GM19372 (cell line): ENCODE measurements at regions not wholly inside any gene's neighbourhood (a gene's known extent, or its start where the extent isn't known, plus 50 kb on each side); places are given as distances from the start of the nearest gene placed in this dataset.
"Not testable (repeated sequence)": the region's sequence is repeated elsewhere in the genome, so short reads cannot be mapped to it uniquely, and the experiment has no call there.

Source experiments
- ATAC-seq: cut with Tn5 transposase; IDR thresholded peaks from one replicate; pipeline ENCODE4 v1.9.1; 2021; ENCODE audit warnings: mild to moderate bottlenecking, low read depth, moderate library complexity; ENCODE audit not compliant: unreplicated experiment

DNA sequence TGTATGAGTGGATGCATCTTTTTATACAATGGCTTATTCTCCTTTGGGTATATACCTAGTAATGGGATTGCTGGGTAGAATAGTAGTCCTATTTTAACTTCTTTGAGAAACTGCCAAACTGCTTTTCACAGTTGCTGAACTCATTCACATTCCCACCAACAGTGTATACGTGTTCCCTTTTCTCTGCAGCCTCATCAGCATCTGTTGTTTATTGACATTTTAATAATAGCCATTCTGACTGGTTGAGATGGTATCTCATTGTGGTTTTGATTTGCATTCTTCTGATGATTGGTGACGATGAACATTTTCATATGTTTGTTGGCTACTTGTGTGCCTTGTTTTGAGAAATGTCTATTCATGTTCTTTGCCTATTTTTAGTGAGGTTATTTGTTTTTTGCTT, 687.0 kb upstream of the EPHA5 start:
- ATAC-seq, result no peak

DNA sequence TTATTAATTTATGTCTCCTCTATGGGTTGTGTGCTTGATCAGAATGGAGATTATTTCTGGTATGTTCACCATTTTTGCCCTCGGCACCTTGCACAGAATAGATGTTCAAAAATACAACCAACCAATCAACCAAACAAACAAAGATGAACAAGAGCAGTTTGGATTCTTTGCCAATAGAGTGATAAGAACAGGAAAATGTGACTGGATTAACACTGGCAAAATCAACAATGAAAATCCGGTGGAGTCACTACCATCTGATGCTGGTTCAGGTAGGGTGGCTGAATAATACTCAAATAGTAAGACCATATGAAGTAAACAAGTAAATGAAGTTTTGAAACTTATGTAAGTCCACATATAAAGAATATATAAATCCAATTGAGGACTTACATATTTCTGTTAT, 685.0 kb upstream of the EPHA5 start:
- ATAC-seq, result no peak

DNA sequence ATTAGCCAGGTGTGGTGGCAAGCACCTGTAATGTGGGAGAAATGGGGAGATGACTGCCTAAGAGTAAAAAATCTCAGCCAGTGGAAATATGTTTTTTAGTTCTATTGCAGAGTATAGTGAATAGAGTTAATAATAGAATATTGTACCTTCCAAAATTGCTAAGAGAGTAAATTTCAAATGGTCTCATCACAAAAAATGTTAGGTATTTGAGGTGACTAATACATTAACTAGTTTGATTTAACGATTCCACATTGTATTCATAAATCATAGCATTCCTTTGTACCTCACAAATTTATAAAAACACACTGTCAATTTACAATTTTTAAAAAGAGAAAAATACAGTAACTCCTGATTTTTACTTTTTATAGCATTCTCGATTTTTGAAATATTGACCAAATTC, 681.5 kb upstream of the EPHA5 start:
- no peak for ATAC-seq

DNA sequence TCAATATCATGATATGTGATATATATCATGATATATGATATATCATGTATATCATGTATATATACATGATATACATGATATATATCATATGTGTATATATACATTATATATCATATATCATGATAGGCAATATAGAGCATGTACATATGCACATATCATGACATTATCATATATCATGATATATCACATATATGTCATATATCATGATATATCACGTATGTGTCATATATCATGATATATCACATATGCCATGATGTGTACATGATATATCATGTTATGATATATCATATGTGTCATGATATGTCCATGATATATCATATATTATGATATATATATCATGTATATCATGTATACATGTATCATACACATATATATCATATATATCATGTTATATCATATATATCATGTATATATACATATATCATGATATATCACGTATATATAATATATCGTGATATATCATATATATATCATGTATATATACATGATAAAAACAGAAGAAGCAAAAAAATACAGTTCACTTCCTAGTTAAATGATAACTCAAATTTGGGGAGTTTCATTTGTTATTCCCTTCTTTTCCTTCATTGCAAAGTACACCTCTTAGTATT, 670.1 kb upstream of the EPHA5 start:
- no peak for ATAC-seq

DNA sequence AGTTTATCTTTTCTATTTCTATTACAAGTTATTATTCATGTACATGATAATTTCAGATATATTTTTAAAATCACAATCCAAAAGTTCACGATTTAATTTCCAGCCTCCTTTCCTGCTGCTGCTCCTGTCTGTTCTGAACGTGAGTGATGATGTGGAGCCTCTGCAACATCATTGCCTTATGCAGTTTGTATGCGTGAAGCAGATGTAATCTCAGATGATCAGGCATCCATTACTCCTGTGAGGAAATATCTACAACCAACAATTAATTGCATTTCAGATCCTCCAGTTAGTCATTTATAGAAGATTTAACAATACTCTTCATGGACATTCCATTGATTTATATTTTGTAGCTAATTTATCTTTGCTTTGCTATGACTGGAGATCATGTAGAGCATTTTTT, 668.7 kb upstream of the EPHA5 start:
- no peak for ATAC-seq

DNA sequence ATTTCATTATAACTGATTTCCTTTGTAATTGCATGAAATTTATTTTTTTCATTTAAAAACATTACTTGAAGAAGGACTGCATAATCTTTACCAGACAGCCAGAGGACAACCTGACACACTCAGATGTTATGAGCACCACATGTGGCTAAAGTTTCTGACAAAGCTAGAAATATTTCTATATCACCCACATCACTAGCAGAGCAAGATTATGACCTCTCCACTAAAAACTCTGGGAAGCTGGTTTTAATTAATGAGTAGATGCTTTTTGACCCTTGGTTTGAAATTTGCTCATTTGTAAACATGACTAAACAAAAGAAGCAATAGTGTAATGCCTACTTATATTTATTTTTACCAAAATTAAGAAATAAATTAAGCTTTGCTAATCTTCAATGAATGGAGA, 661.5 kb upstream of the EPHA5 start:
- ATAC-seq, result no peak

DNA sequence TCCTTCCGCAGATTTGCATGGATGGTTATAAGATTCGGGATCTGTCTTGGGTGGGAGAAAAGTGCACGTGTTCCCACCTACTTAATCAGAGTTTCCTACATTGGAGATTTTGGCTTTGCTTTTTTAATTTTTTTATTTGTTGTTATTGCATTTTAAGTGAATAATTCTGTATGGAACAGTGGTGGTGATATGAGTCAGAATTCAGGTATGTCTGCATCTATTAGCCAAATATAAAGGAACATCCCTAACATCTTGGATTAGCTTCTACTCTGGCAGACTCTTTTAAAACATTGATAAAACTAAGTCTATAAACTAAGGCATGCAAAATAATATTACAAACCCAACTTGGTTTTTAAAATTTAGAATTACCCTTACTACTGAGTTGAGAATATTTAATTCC, 659.8 kb upstream of the EPHA5 start:
- no peak for ATAC-seq

DNA sequence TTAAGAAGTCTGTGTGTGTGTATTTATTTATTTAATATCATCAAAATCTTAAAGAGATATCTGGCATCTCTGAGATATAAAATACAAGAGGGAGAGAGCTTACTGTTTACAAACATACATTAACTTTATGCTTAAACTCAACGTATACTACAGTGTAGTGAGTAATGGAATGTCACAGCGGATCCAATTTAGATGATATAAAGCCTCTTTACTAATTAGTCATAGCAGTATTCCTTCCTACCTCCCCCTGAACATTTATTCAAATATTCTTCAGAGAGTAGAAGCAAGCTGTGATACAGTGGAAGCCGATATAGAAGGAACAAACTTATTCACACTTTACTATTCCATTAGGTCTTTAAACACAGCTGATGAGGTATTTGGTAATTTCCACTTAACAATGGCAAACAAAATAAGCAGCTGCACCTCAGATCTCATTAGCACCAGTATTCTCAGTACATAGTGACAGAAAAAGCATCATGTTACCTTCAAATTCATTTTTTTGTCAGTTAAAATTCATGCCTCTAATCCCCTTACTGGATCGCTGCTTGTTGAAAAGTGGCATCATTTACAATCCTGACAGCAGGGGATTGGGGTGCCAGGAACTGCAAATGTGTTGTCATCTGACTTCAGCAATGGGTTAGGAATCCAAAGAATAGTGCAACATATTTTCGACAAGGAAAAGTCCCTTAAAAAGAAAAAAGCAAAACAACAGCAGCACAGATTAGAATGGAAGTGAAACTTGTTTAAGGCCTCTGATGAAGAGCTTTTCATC, 658.7 kb upstream of the EPHA5 start:
- ATAC-seq, result no peak

DNA sequence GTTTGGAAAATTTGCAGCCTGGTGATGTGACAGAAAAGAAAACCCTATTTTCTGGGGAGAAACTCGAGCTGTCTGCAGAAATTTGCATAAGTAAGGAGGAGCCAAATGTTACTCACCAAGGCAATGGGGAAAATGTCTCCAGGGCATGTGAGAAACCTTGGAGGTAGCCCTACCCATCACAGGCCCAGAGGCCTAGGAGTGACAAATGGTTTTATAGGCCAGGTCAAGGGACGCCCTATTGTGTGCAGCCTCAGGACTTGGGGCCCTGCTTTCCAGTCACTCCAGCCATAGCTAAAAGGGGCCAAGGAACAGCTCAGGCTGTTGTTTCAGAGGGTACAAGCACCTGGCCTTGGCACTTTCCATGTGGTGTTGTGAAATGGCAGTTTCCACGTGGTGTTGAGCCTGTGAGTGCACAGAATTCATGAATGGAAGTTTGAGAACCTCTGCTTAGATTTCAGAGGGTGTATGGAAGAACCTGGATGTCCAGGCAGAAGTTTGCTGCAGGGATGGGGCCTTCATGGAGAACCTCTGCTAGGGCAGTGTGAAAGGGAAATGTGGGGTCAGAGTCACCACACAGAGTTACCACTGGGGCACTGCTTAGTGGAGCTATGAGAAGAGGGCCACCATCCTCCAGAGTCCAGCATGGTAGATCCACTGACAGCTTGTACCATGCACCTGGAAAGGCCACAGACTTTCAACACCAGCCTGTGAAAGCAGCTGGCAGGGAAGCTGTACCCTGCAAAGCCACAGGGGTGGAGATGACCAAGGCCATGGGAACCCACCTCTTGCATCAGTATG, 637.6 kb upstream of the EPHA5 start:
- ATAC-seq, result no peak

DNA sequence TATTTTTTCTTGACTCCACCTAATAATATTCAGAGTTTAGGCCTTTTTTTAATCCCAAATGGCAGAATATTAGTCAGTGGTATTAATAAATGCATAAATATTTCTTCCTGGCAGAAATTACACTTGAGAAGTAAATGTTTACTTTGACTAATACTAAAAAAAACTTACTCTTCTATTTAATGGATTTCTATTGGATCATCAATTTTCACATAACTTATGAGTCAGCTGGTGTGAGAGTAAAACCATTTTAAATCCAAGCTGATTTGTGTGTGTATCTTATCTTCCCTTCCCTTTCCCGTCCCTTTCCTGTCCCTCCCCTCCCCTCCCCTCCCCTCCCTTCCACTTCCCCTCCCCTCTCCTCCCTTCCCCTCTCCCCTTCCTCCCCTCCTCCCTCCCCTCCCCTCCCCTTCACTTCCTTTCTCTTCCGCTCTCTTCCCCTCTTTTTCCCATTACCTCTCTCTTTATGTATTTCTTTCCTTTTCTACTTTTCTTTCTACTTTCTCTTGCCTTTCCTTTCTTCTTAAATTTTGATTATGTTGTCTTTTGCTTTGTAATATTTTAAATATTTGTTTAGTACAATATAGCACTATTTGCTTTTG, 630.1 kb upstream of the EPHA5 start:
- ATAC-seq, result no peak

DNA sequence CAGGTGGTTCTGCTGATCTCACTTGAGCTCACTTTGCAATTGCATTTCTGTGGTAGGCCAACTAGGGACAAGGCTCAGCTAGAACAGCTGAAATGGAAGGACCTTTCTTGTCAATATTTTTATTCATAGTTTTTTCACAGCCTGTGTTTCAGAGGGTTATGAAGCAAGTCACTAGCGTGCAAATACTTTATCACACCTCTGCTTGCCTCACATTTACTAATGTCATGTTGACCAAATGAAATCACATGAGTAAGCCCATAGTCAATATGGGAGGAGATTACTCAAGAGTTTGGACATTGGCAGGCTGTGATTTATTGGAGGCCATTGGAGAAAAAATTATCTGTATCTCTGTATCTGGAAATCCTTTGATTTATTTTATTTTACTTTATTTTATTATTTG, 628.3 kb upstream of the EPHA5 start:
- ATAC-seq, result no peak

DNA sequence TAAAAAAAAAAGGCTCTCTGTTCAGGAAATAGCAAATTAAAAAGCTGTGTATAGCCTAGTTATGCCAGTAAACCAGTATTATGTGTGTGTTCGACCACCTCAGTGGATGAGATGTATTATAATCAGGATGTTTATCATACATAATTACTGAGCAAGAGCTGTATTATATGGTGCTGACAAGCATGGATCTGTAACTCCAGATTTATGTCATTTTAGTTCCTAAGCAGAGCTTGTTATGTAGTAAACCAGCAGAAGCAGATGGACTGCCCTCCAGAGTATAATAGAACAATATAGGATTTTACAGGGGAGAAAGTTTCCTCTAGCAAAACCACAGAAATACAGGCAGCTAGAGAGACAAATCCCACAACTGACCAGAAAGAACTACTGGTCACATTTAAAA, 627.4 kb upstream of the EPHA5 start:
- ATAC-seq, result no peak

DNA sequence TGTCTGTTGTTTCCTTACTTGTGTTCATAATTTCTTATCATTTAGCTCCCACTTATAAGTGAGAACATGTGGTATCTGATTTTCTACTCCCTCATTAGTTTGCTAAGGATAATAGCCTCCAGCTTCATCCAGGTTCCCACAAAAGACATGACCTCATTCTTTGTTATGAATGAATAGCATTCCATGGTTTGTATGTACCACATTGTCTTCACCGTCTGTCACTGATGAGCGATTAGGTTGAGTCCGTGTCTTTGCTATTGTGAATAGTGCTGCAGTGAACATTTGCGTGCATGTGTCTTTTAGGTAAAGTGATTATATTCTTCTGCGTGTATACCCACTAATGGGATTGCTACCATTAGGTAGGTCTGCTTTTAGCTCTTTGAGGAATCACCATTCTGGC, 624.3 kb upstream of the EPHA5 start:
- no peak for ATAC-seq

DNA sequence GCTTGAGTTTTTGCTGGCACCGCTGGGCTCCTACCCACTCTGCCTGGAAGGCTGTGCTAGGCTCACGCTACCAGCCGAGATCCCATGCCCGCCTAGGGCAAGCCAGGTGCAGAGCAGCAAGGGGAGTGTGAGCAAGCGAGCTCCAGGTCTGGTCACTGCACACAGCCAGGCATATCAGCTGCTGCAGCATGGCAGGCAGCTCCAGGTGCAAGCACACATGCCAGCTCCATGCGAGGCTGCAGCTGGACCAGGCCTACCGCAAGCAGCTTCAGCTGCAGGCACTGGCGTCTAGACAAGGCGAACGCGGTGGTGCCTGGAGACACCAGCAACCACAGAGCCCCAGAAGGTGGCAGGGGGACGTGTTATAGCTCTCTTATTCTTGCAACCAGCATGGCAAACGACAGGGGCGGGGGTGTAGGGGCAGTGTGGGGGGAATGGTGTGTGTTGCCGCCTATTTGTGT, 614.7 kb upstream of the EPHA5 start:
- no peak for ATAC-seq

DNA sequence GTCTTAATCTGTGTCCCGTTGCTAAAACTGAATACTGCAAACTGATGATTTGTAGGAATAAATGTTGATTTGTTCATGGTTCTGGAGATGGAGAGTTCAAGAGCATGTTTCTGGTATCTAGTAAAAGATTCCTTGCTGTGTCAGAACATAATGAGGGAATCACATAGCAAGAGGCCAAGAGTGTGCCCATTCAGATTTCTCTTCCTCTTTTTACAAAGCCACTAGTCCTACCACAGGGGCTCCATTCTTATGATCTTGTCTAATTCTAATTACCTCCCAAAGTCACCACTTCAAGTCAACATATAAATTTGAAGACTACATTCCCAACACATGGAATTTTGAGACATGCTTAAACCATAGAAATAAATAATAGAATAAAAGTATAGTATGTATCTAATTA, 608.8 kb upstream of the EPHA5 start:
- ATAC-seq, result no peak

DNA sequence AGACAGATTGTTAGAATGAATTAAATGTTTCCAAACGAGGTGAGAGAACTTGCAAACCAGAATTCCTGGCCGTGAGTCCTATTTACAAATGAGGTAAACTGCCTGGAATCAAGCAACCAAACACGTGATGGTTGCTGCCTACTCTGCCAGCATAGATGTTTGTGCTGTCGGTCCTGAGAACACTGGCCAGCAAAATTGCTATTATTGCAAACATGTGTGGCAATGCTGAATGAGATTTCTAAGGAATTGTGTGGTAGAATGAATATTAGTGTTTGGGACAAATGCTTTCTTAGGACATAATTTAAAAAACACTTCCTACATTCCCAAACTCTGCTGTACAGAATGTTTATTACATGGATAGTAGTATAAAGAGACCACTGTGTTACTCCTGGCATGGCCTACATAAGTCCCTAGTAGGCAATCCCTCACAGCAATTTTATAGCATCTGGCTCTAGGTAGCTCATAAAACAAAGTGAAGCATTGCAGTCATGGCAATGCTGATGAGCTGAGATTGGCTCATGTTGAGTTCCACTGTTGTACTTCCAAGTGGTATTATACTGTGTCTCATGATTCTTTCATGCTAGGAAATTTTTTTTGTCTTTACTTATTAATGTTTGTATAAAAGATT, 605.2 kb upstream of the EPHA5 start:
- ATAC-seq, result no peak

DNA sequence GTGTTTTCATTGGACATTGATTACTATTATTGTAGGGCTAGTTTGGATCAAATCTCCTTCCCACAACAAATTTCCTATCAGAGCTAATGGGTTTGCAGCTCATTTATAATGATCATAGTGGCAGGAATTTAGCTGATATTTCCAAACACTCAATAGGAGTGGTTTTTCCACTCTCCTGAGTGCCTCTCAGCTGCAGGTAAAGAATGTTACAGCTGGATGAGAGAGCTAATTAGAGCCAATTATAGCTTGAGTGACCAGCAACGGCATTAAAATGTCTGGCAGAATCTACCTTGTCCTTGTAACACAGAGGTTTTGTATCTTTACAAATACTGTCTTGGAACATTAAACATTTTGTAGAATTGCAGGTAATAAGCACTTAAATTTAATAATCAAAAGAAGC, 602.8 kb upstream of the EPHA5 start:
- no peak for ATAC-seq

DNA sequence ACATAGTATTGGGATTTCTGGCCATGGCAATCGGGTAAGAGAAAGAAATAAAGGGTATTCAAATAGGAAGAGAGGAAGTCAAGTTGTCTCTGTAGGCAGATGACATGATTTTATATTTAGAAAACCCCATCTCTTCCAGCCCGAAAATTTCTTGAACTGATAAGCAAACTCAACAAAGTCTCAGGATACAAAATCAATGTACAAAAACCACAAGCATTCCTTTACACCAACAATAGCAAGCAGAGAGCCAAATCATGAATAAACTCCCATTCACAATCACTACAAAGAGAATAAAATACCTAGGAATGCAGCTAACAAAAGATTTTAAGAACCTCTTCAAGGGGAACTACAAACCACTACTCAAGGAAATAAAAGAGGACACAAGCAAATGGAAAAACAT, 600.1 kb upstream of the EPHA5 start:
- ATAC-seq, result not testable (repeated sequence)

DNA sequence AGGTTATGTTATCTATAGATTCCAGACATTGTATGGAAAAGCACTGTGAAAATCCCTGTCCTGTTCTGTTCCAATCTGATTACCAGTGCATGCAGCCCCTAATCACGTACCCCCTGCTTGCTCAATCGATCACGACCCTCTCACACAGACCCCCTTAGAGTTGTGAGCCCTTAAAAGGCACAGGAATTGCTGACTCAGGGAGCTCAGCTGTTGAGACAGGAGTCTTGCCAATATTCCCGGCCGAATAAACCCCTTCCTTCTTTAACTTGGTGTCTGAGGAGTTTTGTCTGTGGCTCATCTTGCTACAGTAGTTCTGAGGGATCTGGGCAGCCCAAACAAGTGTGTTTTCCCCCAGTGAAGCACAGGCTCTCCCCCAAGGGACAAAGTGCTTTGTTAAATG, 596.3 kb upstream of the EPHA5 start:
- ATAC-seq, result not testable (repeated sequence)

DNA sequence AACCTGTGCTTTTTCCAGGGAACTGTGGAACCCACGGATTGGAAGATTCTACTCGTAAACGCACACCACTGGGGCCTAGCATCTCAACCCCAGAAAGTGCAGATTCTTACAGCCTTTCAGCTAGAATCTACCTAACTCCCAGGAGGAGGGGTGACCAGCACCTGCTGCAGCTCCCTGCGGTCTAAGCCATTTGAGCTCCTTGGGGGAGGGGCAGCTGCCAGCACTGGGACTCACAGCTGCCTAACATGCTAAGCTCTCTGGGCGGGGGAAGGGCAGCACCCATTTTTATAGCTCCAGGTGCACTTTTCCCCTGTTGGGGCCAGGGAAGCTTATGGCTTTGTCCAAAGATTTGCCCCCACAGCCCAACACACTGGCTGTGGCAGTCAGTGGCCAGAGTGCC, 595.7 kb upstream of the EPHA5 start:
- ATAC-seq, result no peak

DNA sequence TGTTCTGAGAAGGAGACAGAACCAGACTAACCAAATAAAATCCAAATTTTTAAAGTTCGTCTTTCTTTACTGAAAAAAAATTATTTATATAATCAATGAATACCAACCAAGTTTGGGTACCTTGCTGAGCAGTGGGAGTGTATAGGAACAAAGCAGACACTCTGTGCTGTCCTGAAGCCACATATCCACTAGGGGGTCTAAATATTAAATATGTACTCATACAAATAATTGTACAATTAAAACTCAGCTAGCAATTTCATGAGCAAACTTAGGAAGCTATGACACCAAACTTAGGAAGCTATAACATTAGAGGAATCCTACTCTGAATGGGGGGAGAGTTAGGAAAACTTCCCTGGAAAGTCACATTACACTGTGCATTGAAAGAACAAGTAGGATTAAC, 582.0 kb upstream of the EPHA5 start:
- ATAC-seq, result no peak
